ENCODE measurements at regions not wholly inside any gene's neighbourhood (a gene's known extent, or its start where the extent isn't known, plus 50 kb on each side); places are given as distances from the start of the nearest gene placed in this dataset.
A peak's percentile ranks its signal among the peaks of the same experiment; 100 is the strongest.
"Not testable (repeated sequence)": the region's sequence is repeated elsewhere in the genome, so short reads cannot be mapped to it uniquely, and the experiment has no call there.

GRCh38 chr6:55088902-55089301, 85.4 kb upstream of the HCRTR2 start:
- Histone ChIP-seq H3K4me2 (no peak overlapping the region), H3K4me1 (peaks cover 0 to 5% (median 0%) of the 10 kb centered on the region in 10 experiments; a peak in 1 of 20 replicates), H3K27ac (no peak overlapping the region)

DNA sequence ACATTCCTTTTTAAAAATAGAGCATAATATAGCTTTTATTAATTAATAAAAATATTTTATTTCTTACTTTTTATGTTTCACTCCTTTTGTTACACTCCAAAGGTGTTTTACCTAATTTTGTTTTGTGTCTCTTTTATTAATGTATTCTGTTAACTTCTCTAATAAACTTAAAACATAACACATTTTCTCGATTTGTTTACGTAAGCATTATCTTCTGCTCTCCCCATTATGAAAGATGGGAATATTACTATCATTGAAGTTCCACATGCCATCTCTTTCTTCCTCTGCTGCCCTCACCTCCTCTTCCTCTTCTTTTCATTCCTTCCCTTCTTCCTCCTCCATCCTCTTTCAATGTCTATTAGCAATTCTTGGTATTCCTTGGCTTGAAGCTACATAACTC, 85.0 kb upstream of the HCRTR2 start:
- H3K4me3 ChIP-seq: no peak overlapping the region
- H3K27me3 ChIP-seq: no peaks in the 10 kb centered on the region
- no peaks in the 10 kb centered on the region for H4K20me1 ChIP-seq
- peaks cover 0 to 11% (median under 1%) of the 10 kb centered on the region in 11 experiments; a peak in 6 of 22 replicates for H3K9me3 ChIP-seq (replicated peaks in 1 of 11)
- no peak for TF ChIP-seq Cebpa-rat (IDR thresholded peaks at IDR 0.05)
- H3K36me3 ChIP-seq: no peaks in the 10 kb centered on the region
- H3K4me2 ChIP-seq: no peak overlapping the region
- no peak overlapping the region for H3K9ac ChIP-seq
- H3K4me1 ChIP-seq: peaks cover 0 to 5% (median 0%) of the 10 kb centered on the region in 10 experiments; a peak in 1 of 20 replicates
- no peak overlapping the region for H3K27ac ChIP-seq

More at GRCh38 chr6:55088902-55089301, 85.4 kb upstream of the HCRTR2 start:
- Histone ChIP-seq H3K4me3 (no peak overlapping the region), H3K27me3 (no peaks in the 10 kb centered on the region), H4K20me1 (no peaks in the 10 kb centered on the region), H3K36me3 (no peaks in the 10 kb centered on the region), H3K9ac (no peak overlapping the region), H3K9me3 (replicated peaks in 1 of 11) (peaks cover 0 to 16% (median 3%) of the 10 kb centered on the region in 11 experiments; a peak in 6 of 22 replicates)
- TF ChIP-seq Cebpa-rat (IDR thresholded peaks at IDR 0.05): no peak

GRCh38 chr6:55100686-55101085, 73.6 kb upstream of the HCRTR2 start:
- no peak for TF ChIP-seq Cebpa-rat (IDR thresholded peaks at IDR 0.05)
- H3K9ac ChIP-seq: no peak overlapping the region
- no peaks in the 10 kb centered on the region for H3K27me3 ChIP-seq
- H3K36me3 ChIP-seq: no peaks in the 10 kb centered on the region
- no peak overlapping the region for H3K27ac ChIP-seq
- no peaks in the 10 kb centered on the region for H4K20me1 ChIP-seq
- H3K4me3 ChIP-seq: no peak overlapping the region
- no peak overlapping the region for H3K4me2 ChIP-seq
- no peaks in the 10 kb centered on the region for H3K9me3 ChIP-seq (replicated peaks in 1 of 11)
- H3K4me1 ChIP-seq: no peaks in the 10 kb centered on the region

GRCh38 chr6:55101157-55101556, 73.2 kb upstream of the HCRTR2 start:
- H3K4me1 ChIP-seq: no peaks in the 10 kb centered on the region

DNA sequence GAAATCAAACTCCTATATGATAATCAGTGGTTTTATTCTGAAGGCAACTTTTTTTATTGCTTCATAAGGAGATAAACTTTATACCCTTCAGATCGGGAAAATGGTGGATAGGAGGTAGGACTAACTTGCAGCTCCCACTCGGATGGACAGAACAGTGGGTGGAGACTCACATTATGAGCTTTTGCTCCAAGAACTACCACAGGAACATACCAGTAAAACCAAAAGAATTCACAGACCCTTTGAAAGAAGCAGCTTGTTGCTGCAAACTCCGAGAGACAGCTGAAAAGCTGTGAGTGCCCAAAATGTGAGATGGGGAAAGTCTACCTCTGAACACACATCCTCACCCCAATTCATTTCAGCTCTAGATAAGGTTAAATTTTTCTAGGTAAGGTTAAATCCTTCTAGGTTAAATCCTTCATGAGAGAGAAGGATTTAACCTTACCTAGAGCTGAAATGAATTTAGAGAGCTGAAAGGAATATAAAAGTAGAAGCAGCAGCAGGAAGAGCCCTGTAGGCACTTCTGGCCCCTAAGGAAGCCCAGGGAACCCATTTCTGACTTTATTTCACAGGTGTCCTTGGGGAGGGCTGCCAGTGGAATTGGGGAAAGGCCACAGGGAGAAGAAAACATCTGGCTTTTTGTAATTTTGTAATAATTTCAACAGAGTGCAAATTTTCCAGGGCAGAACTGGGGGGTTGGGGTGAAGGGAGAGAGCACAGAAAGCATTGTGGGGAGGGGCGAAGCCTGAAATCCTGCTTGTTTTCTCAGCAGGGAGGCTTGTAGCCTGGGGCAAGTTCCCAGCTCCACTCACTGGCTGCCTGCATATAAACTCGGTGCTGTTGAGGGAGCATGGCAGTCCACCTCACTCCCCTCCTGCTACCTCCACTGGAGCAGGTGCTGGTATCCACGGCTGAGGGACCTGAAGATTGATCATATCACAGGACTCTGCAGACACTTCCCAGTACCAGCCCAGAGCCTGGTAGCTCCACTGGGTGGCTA, 65.9 kb upstream of the HCRTR2 start:
- Histone ChIP-seq H3K9ac (no peak overlapping the region), H3K4me1 (no peaks in the 10 kb centered on the region), H3K4me3 (no peak overlapping the region), H3K36me3 (no peaks in the 10 kb centered on the region), H3K9me3 (replicated peaks in 1 of 11) (peaks cover 0 to 10% (median 0%) of the 10 kb centered on the region in 11 experiments; a peak in 5 of 22 replicates), H3K4me2 (no peak overlapping the region), H4K20me1 (no peaks in the 10 kb centered on the region), H3K27me3 (no peaks in the 10 kb centered on the region), H3K27ac (no peak overlapping the region)
- no peak for TF ChIP-seq Cebpa-rat (IDR thresholded peaks at IDR 0.05)

More at GRCh38 chr6:55101157-55101556, 73.2 kb upstream of the HCRTR2 start:
- Histone ChIP-seq H3K9me3 (replicated peaks in 1 of 11) (no peaks in the 10 kb centered on the region), H3K4me2 (no peak overlapping the region), H3K27ac (no peak overlapping the region), H3K27me3 (no peaks in the 10 kb centered on the region), H3K36me3 (no peaks in the 10 kb centered on the region), H4K20me1 (no peaks in the 10 kb centered on the region), H3K4me3 (no peak overlapping the region), H3K9ac (no peak overlapping the region)
- TF ChIP-seq Cebpa-rat (IDR thresholded peaks at IDR 0.05): no peak

- no peak for TF ChIP-seq Cebpa-rat (IDR thresholded peaks at IDR 0.05)
- peaks cover 0 to 6% (median 0%) of the 10 kb centered on the region in 10 experiments; a peak in 2 of 20 replicates for H3K4me1 ChIP-seq
- 0 out of 22 replicates have a peak overlapping the region, but pooled peaks of 1 of the 11 experiments have one; percentile 22 for H3K4me2 ChIP-seq
- H3K27ac ChIP-seq: no peak overlapping the region
- no peaks in the 10 kb centered on the region for H3K27me3 ChIP-seq
- no peaks in the 10 kb centered on the region for H4K20me1 ChIP-seq
- H3K4me3 ChIP-seq: no peak overlapping the region
- no peaks in the 10 kb centered on the region for H3K36me3 ChIP-seq
- H3K9me3 ChIP-seq (replicated peaks in 1 of 11): peaks cover 0 to 8% (median 4%) of the 10 kb centered on the region in 11 experiments; a peak in 7 of 22 replicates
- no peak overlapping the region for H3K9ac ChIP-seq
Observed at GRCh38 chr6:55117267-55117666, 57.0 kb upstream of the HCRTR2 start.

GRCh38 chr6:55124241-55124640, 50.1 kb upstream of the HCRTR2 start:
- not testable (repeated sequence) for H3K4me3 ChIP-seq, H3K36me3 ChIP-seq, H3K4me1 ChIP-seq, H4K20me1 ChIP-seq, H3K27me3 ChIP-seq
- Histone ChIP-seq H3K9me3 (replicated peaks in 1 of 11) (peaks cover 46 to 60% (median 50%) of the 10 kb centered on the region in 11 experiments), H3K4me2 (peak overlapping the region in 5 of 11 experiments; percentile 10 to 32 (median 18); a peak in 2 of 22 replicates), H3K9ac (peak overlapping the region in 8 of 11 experiments; percentile 10 to 44 (median 38); a peak in 7 of 22 replicates), H3K27ac (peak overlapping the region in 10 of 11 experiments; percentile 37 to 81 (median 70); a peak in 19 of 22 replicates)
- TF ChIP-seq Cebpa-rat (IDR thresholded peaks at IDR 0.05): peak in 2 of 11 experiments; percentile 16 to 34; a peak in 2 of 22 replicates
